ENCODE measurements at regions not wholly inside any gene's neighbourhood (a gene's known extent, or its start where the extent isn't known, plus 50 kb on each side); places are given as distances from the start of the nearest gene placed in this dataset.

DNA sequence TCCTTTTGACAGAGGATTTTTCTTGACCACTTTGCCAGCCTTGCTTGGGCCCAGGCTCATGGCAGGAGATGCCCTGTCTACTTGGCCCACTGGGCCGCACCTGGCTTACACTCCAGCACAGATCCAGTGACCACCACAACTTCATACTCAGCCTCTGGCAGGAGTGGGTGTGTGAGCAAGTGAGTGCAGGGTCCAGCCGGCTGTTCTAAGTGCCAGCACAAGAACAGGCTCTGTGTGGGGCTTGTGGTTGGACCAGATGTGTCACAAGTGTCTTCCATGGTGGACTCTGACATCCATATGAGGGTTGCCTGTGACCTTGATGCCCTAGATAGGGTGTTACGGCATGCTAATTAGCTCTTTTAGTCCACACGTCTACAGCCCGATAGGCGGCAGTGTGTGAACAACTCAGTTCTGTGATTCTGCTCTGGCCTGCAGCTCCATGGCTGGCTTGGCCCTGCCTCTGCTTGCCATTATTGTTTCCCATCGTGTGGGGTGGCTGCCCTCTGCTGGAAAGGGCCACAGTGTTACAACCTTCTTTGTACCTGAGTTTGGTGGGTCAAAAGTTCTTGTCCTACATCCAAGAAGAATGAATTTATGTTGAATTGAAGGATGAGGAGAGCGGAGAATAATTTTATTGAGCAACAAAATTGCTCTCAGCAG lies 1089.1 kb downstream of the SLC6A15 start:
- no peak overlapping the region for H3K4me3 Mint-ChIP-seq (ENCODE audit: unreplicated experiment)
- DNase-seq (ENCODE audit: unreplicated experiment) = peak; percentile 73
- TF ChIP-seq, protein P1, sequence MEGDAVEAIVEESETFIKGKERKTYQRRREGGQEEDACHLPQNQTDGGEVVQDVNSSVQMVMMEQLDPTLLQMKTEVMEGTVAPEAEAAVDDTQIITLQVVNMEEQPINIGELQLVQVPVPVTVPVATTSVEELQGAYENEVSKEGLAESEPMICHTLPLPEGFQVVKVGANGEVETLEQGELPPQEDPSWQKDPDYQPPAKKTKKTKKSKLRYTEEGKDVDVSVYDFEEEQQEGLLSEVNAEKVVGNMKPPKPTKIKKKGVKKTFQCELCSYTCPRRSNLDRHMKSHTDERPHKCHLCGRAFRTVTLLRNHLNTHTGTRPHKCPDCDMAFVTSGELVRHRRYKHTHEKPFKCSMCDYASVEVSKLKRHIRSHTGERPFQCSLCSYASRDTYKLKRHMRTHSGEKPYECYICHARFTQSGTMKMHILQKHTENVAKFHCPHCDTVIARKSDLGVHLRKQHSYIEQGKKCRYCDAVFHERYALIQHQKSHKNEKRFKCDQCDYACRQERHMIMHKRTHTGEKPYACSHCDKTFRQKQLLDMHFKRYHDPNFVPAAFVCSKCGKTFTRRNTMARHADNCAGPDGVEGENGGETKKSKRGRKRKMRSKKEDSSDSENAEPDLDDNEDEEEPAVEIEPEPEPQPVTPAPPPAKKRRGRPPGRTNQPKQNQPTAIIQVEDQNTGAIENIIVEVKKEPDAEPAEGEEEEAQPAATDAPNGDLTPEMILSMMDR (IDR thresholded peaks at IDR 0.05; ENCODE audit: unreplicated experiment) = peak; percentile 49
- intact Hi-C loops (cut with micrococcal nuclease) = loop anchor here (1.0 to 10.0 kb wide), 5 partner anchors 679 to 1297 kb away; no protein-coding TSS in a partner anchor
- CTCF ChIA-PET = interaction anchor here (0.6 to 5.6 kb wide), 29 partner anchors 9 to 1480 kb away, joined by 3 to 58 read pairs (median 3); partner anchors contain the start of gene TMTC2
- no peaks in the 10 kb centered on the region for H3K27me3 Mint-ChIP-seq (ENCODE audit: insufficient read depth, unreplicated experiment)
- no TSS peak for BruUV-seq (replicated peaks)
- no peaks in the 10 kb centered on the region for H3K9me3 Mint-ChIP-seq (ENCODE audit: unreplicated experiment)
- peaks cover 7% of the 10 kb centered on the region for H3K4me1 Mint-ChIP-seq (ENCODE audit: insufficient read depth, unreplicated experiment)
- H3K36me3 Mint-ChIP-seq (ENCODE audit: insufficient read depth, unreplicated experiment) = no peaks in the 10 kb centered on the region
- no peak overlapping the region for H3K27ac Mint-ChIP-seq (ENCODE audit: low read depth, unreplicated experiment)
- POLR2A ChIA-PET = interaction anchor here (0.9 kb wide), 1 partner anchor 1137 kb away, joined by 3 read pairs; the partner anchor contains the start of gene TMTC2

DNA sequence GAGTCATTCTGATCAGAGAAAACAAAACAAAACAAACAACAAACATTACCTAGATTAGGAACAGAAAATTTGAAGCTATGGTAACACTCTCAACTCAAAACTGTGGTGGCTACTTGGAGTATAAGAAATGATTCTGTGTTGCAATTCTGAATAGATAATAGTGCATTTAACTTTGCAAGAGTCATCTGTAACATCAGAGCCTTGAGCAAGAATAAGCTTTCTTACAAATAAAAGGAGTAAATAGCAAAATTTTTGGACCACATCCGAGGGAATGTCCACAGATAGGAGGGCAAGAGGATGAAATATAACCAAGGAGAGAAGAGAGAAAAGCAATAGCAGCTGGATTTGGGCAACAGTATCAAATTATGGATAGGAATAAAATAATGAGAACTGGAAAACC lies 1090.6 kb downstream of the SLC6A15 start:
- TF ChIP-seq, protein P1 (IDR thresholded peaks at IDR 0.05; ENCODE audit: unreplicated experiment) = no peak
- intact Hi-C loops (cut with micrococcal nuclease) = loop anchor here (2.0 to 10.0 kb wide), 4 partner anchors 681 to 1295 kb away; no protein-coding TSS in a partner anchor
- no peaks in the 10 kb centered on the region for H3K27me3 Mint-ChIP-seq (ENCODE audit: insufficient read depth, unreplicated experiment)
- H3K4me3 Mint-ChIP-seq (ENCODE audit: unreplicated experiment) = no peak overlapping the region
- DNase-seq (ENCODE audit: unreplicated experiment) = no peak
- peaks cover 7% of the 10 kb centered on the region for H3K4me1 Mint-ChIP-seq (ENCODE audit: insufficient read depth, unreplicated experiment)
- H3K9me3 Mint-ChIP-seq (ENCODE audit: unreplicated experiment) = no peaks in the 10 kb centered on the region
- POLR2A ChIA-PET = interaction anchor here (0.7 kb wide), 2 partner anchors 548 to 602 kb away, joined by 3 read pairs; no protein-coding TSS in a partner anchor
- no TSS peak for BruUV-seq (replicated peaks)
- no peaks in the 10 kb centered on the region for H3K36me3 Mint-ChIP-seq (ENCODE audit: insufficient read depth, unreplicated experiment)
- H3K27ac Mint-ChIP-seq (ENCODE audit: low read depth, unreplicated experiment) = no peak overlapping the region
- CTCF ChIA-PET = interaction anchor here (0.6 to 5.6 kb wide), 4 partner anchors 11 to 1137 kb away, joined by 3 to 58 read pairs (median 4); partner anchors contain the start of gene TMTC2

DNA sequence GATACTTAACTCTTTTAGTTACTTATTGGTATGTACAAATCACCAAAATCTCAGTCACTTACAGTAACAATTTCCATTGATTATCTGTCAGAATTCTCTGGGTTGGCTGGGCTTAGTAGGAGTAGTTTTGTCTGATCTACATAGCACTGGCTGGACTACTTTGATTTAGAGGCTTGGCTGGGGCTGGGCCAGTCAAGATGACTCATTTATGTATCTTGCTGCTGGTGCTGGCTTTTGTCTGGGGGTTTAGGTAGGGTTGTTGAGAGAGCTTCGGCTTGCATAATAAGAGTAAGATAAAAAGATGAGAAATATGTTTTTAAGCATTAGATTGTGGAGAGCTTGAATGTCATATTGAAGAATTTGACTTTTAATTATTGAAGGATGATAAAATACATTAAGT lies 1093.7 kb downstream of the SLC6A15 start:
- no TSS peak for BruUV-seq (replicated peaks)
- CTCF ChIA-PET = interaction anchor here (2.7 kb wide), 1 partner anchor 1133 kb away, joined by 9 read pairs; the partner anchor contains the start of gene TMTC2
- Mint-ChIP-seq H3K27ac (ENCODE audit: low read depth, unreplicated experiment) (no peak overlapping the region), H3K27me3 (ENCODE audit: insufficient read depth, unreplicated experiment) (no peaks in the 10 kb centered on the region), H3K9me3 (ENCODE audit: unreplicated experiment) (no peaks in the 10 kb centered on the region), H3K4me3 (ENCODE audit: unreplicated experiment) (no peak overlapping the region), H3K36me3 (ENCODE audit: insufficient read depth, unreplicated experiment) (no peaks in the 10 kb centered on the region), H3K4me1 (ENCODE audit: insufficient read depth, unreplicated experiment) (peaks cover 7% of the 10 kb centered on the region)
- DNase-seq (ENCODE audit: unreplicated experiment) = peak; percentile 76
- POLR2A ChIA-PET = no interaction called here
- TF ChIP-seq, protein P1 (IDR thresholded peaks at IDR 0.05; ENCODE audit: unreplicated experiment) = no peak
- intact Hi-C loops (cut with micrococcal nuclease) = no loop called here

DNA sequence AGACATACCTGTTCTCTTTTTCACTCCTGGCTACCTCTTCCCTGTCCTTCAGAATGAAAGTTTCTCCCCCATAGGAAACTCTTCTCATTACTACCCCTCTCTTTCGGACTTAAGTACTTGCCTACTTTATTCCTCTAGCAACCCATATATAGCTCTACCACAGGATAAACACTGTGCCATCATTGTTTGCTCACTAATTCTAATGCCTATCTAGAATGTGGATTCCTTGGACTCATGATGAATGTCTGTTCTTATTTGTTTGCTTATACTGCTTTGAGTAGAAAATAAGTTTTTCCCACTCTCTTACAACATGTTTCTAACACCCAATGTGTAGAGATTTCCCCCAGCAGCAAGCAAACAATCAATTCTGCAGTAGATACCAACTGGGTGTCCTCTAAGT lies 1094.9 kb downstream of the SLC6A15 start:
- BruUV-seq (replicated peaks) = no TSS peak
- Mint-ChIP-seq H3K27ac (ENCODE audit: low read depth, unreplicated experiment) (no peak overlapping the region), H3K9me3 (ENCODE audit: unreplicated experiment) (no peaks in the 10 kb centered on the region), H3K27me3 (ENCODE audit: insufficient read depth, unreplicated experiment) (no peaks in the 10 kb centered on the region), H3K4me3 (ENCODE audit: unreplicated experiment) (no peak overlapping the region), H3K36me3 (ENCODE audit: insufficient read depth, unreplicated experiment) (no peaks in the 10 kb centered on the region), H3K4me1 (ENCODE audit: insufficient read depth, unreplicated experiment) (peaks cover 7% of the 10 kb centered on the region)
- POLR2A ChIA-PET = no interaction called here
- intact Hi-C loops (cut with micrococcal nuclease) = no loop called here
- no peak for DNase-seq (ENCODE audit: unreplicated experiment)
- CTCF ChIA-PET = interaction anchor here (2.7 kb wide), 1 partner anchor 1132 kb away, joined by 9 read pairs; the partner anchor contains the start of gene TMTC2
- TF ChIP-seq, protein P1 (IDR thresholded peaks at IDR 0.05; ENCODE audit: unreplicated experiment) = no peak

All from MCF 10A (cell line).